Loucy (cell line): ENCODE measurements at regions not wholly inside any gene's neighbourhood (a gene's known extent, or its start where the extent isn't known, plus 50 kb on each side); places are given as distances from the start of the nearest gene placed in this dataset.

ENCODE experiments used
- H2AFZ ChIP-seq: fragments of 200-600 bp; sonication (generic); 2 replicates; pipeline ENCODE4 v1.6.0; 2016; ENCODE audit warnings: antibody characterized with exemption, mild to moderate bottlenecking, low read length, moderate library complexity
- H3F3A ChIP-seq: fragments of 200-600 bp; 2 replicates; pipeline ENCODE4 v1.6.0; 2016; ENCODE audit warnings: antibody characterized with exemption, low read depth, mild to moderate bottlenecking
- H3K27me3 ChIP-seq: fragments of 200-600 bp; sonication (generic); 2 replicates; pipeline ENCODE4 v1.6.1; 2014; ENCODE audit warnings: low read length, mild to moderate bottlenecking; ENCODE audit not compliant: insufficient read depth, poor library complexity, severe bottlenecking
- H3K36me3 ChIP-seq: fragments of 200-600 bp; sonication (generic); 2 replicates; pipeline ENCODE4 v1.6.1; 2016; ENCODE audit warnings: low read length; ENCODE audit not compliant: insufficient read depth
- H3K4me1 ChIP-seq: fragments of 200-600 bp; sonication (generic); 2 replicates; pipeline ENCODE4 v1.5.1; 2014; ENCODE audit warnings: low read length, mild to moderate bottlenecking; ENCODE audit not compliant: insufficient read depth, poor library complexity, severe bottlenecking
- H3K4me2 ChIP-seq: fragments of 200-600 bp; sonication (generic); 2 replicates; pipeline ENCODE4 v1.6.0; 2014; ENCODE audit warnings: antibody characterized with exemption, low read length, low read depth, mild to moderate bottlenecking; ENCODE audit not compliant: poor library complexity, severe bottlenecking
- H3K4me3 ChIP-seq: fragments of 200-600 bp; sonication (generic); 2 replicates; pipeline ENCODE4 v1.5.1; 2014; ENCODE audit warnings: low read length, mild to moderate bottlenecking, mixed read lengths; ENCODE audit not compliant: poor library complexity, severe bottlenecking
- H3K79me2 ChIP-seq: fragments of 200-600 bp; sonication (generic); 2 replicates; pipeline ENCODE4 v1.6.1; 2014; ENCODE audit warnings: low read length; ENCODE audit not compliant: insufficient read depth
- H3K9ac ChIP-seq: fragments of 200-600 bp; sonication (generic); 2 replicates; pipeline ENCODE4 v1.6.0; 2014; ENCODE audit warnings: mild to moderate bottlenecking, low read depth, low read length, moderate library complexity; ENCODE audit not compliant: poor library complexity, severe bottlenecking
- H3K9me2 ChIP-seq: fragments of 200-600 bp; sonication (generic); replicated peaks from 2 replicates; pipeline ENCODE4 v1.6.1; 2016; ENCODE audit warnings: low read depth, low read length, mixed read lengths
- H3K9me3 ChIP-seq: fragments of 200-600 bp; sonication (generic); 2 replicates; pipeline ENCODE4 v1.6.1; 2014; ENCODE audit warnings: mild to moderate bottlenecking, antibody characterized with exemption, low read length, low read depth; ENCODE audit not compliant: insufficient read depth
- H4K20me1 ChIP-seq: fragments of 200-600 bp; sonication (generic); 2 replicates; pipeline ENCODE4 v1.6.0; 2014; ENCODE audit warnings: antibody characterized with exemption, low read length, mild to moderate bottlenecking; ENCODE audit not compliant: insufficient read depth, poor library complexity, severe bottlenecking
- EZH2phosphoT487 ChIP-seq: fragments of 200-600 bp; IDR thresholded peaks from 2 replicates; pipeline ENCODE4 v1.6.1; 2018; ENCODE audit warnings: antibody characterized with exemption, mild to moderate bottlenecking, moderate library complexity, borderline replicate concordance
- TF ChIP-seq, protein P1 (sequence below): fragments of 200-600 bp; sonication (generic); conservative IDR thresholded peaks from 2 replicates; pipeline ENCODE4 v1.5.1; 2014; ENCODE audit warnings: mild to moderate bottlenecking, antibody characterized with exemption, low read length

GRCh38 chr4:126890994-126891393, 741.8 kb upstream of the INTU start:
- Histone ChIP-seq H3K36me3 (no peaks in the 10 kb centered on the region), H3K9me3 (no peaks in the 10 kb centered on the region), H3K9ac (no peak overlapping the region), H3K4me3 (no peak overlapping the region), H3K4me1 (no peaks in the 10 kb centered on the region), H3K27me3 (no peaks in the 10 kb centered on the region), H3K9me2 (no peaks in the 10 kb centered on the region), H3K4me2 (no peak overlapping the region), H2AFZ (no peak overlapping the region), H3K79me2 (no peaks in the 10 kb centered on the region), H4K20me1 (no peaks in the 10 kb centered on the region), H3F3A (no peaks in the 10 kb centered on the region)
- TF ChIP-seq, protein P1, sequence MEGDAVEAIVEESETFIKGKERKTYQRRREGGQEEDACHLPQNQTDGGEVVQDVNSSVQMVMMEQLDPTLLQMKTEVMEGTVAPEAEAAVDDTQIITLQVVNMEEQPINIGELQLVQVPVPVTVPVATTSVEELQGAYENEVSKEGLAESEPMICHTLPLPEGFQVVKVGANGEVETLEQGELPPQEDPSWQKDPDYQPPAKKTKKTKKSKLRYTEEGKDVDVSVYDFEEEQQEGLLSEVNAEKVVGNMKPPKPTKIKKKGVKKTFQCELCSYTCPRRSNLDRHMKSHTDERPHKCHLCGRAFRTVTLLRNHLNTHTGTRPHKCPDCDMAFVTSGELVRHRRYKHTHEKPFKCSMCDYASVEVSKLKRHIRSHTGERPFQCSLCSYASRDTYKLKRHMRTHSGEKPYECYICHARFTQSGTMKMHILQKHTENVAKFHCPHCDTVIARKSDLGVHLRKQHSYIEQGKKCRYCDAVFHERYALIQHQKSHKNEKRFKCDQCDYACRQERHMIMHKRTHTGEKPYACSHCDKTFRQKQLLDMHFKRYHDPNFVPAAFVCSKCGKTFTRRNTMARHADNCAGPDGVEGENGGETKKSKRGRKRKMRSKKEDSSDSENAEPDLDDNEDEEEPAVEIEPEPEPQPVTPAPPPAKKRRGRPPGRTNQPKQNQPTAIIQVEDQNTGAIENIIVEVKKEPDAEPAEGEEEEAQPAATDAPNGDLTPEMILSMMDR = no peak
- no peak for TF ChIP-seq EZH2phosphoT487

- Histone ChIP-seq H3K9ac (no peak overlapping the region), H3K36me3 (no peaks in the 10 kb centered on the region), H3K4me2 (no peak overlapping the region), H3F3A (no peaks in the 10 kb centered on the region), H4K20me1 (no peaks in the 10 kb centered on the region), H3K4me3 (no peak overlapping the region), H3K4me1 (no peaks in the 10 kb centered on the region), H3K9me2 (no peaks in the 10 kb centered on the region), H3K9me3 (no peaks in the 10 kb centered on the region), H3K79me2 (no peaks in the 10 kb centered on the region), H2AFZ (no peak overlapping the region), H3K27me3 (no peaks in the 10 kb centered on the region)
- no peak for TF ChIP-seq EZH2phosphoT487
- TF ChIP-seq, protein P1 = no peak
These were observed 737.8 kb upstream of the INTU start for GRCh38 chr4:126894963-126895362.

DNA sequence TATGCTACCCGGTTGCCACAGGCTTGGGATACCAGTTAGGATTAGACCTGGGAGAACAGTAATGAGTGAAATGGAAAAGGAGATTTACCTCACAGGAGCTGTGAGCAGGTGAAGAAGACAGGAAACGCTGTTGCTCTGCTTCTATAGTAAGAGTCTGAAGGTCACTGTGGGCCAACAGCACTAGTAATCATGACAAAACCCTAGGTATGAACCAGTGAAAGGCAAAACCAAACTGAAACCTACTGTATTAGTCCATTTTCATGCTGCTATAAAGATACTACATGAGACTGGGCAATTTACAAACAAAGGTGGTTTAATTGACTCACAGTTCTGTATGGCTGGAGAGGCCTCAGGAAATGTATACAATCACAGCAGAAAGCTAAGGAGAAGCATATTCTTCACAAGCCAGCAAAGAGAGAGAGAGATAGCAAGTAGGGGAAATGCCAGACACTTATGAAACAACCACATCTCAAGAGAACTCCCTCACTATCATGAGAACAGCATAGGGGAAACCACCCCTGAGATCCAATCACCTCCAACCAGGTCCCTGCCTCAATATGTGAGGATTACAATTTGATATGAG, 736.7 kb upstream of the INTU start:
- Histone ChIP-seq H3K4me3 (no peak overlapping the region), H4K20me1 (no peaks in the 10 kb centered on the region), H2AFZ (no peak overlapping the region), H3K4me1 (no peaks in the 10 kb centered on the region), H3K9me3 (no peaks in the 10 kb centered on the region), H3K9me2 (no peaks in the 10 kb centered on the region), H3K27me3 (no peaks in the 10 kb centered on the region), H3F3A (no peaks in the 10 kb centered on the region), H3K4me2 (no peak overlapping the region), H3K9ac (no peak overlapping the region), H3K36me3 (no peaks in the 10 kb centered on the region), H3K79me2 (no peaks in the 10 kb centered on the region)
- TF ChIP-seq EZH2phosphoT487 = no peak
- TF ChIP-seq, protein P1 = no peak
